Vagina (tissue), 2 donors: ENCODE measurements at regions not wholly inside any gene's neighbourhood (a gene's known extent, or its start where the extent isn't known, plus 50 kb on each side); places are given as distances from the start of the nearest gene placed in this dataset.

Experiments
- DNase-seq, 2 donors: peaks; one replicate each; pipeline ENCODE4 v3.0.0-alpha.2; 2017; ENCODE audit errors: extremely low spot score in 2 of 2
- H3K27ac ChIP-seq: fragments of 200-600 bp; sonication (generic); one replicate; pipeline ENCODE4 v1.5.1; 2019
- H3K27me3 ChIP-seq: fragments of 200-600 bp; sonication (generic); one replicate; pipeline ENCODE4 v1.5.1; 2019
- H3K36me3 ChIP-seq, 2 donors: fragments of 200-600 bp; sonication (generic); one replicate each; pipeline ENCODE4 v1.5.1; 2017 to 2019
- H3K4me1 ChIP-seq: fragments of 200-600 bp; sonication (generic); one replicate; pipeline ENCODE4 v1.5.1; 2019
- H3K4me3 ChIP-seq, 2 donors: fragments of 200-600 bp; sonication (generic); 1 replicate in 1 of 2; 2 replicates in 1 of 2; pipeline ENCODE4 v1.5.1; 2016 to 2019
- H3K9me3 ChIP-seq: fragments of 200-600 bp; sonication (generic); one replicate; pipeline ENCODE4 v1.5.1; 2019
- CTCF ChIP-seq, 3 experiments: fragments of 450-650 bp in 2 of 3; fragments of 200-600 bp in 1 of 3; sonication (generic) in 1 of 3; IDR thresholded peaks; one replicate each; pipeline ENCODE4 v1.5.1; 2017 to 2019; ENCODE audit warnings: antibody characterized with exemption in 3 of 3, mild to moderate bottlenecking in 2 of 3, moderate library complexity in 2 of 3
- POLR2A ChIP-seq, 2 donors: fragments of 450-650 bp; IDR thresholded peaks; one replicate each; pipeline ENCODE4 v1.6.1; 2017; ENCODE audit warnings: antibody characterized with exemption in 2 of 2, mild to moderate bottlenecking in 2 of 2, moderate library complexity in 2 of 2
- POLR2AphosphoS5 ChIP-seq, 2 donors: sonication (generic); formaldehyde crosslinking; IDR thresholded peaks; one replicate each; pipeline ENCODE4 v1.9.0; 2017; ENCODE audit warnings: antibody characterized with exemption in 2 of 2, mild to moderate bottlenecking in 2 of 2, low read depth in 1 of 2; ENCODE audit not compliant: insufficient read depth in 1 of 2
- intact Hi-C: fragments of 100-400 bp; cut with DNase I; formaldehyde crosslinking; loops from one replicate; pipeline ENCODE4 v1.15.1; 2023

DNA sequence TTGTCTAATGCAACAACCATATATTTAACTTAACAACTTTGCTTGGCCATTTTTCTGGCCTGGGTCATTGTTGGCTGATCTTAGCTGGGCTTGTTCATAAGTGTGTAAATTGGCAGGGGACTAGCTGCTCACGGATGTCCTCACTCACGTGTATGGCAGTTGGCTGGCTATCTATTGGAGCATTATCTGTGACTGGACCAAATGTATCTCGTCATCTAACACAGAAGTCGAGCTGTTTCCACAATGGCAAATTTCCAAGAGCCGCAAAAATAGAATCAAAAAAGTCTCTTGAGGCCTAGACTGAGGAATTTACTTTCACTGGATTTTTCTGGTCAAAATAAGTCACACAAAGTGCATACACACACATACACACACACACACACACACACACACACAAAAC lies 893.3 kb downstream of the FAM181B start:
- DNase-seq: no peak
- Histone ChIP-seq H3K4me3 (no peak overlapping the region), H3K27me3 (no peaks in the 10 kb centered on the region), H3K4me1 (no peaks in the 10 kb centered on the region), H3K36me3 (no peaks in the 10 kb centered on the region), H3K9me3 (no peaks in the 10 kb centered on the region), H3K27ac (no peak overlapping the region)
- intact Hi-C loops: no loop called here
- TF ChIP-seq POLR2AphosphoS5 (IDR thresholded peaks at IDR 0.05; ENCODE audit: insufficient read depth in 1 of 2, low read depth in 1 of 2) (no peak), POLR2A (IDR thresholded peaks at IDR 0.05) (no peak), CTCF (IDR thresholded peaks at IDR 0.05) (no peak)

GRCh38 chr11:81839976-81840375 lies 893.7 kb downstream of the FAM181B start:
- no peaks in the 10 kb centered on the region for H3K27me3 ChIP-seq
- no peak overlapping the region for H3K27ac ChIP-seq
- no peaks in the 10 kb centered on the region for H3K4me1 ChIP-seq
- no peak overlapping the region for H3K4me3 ChIP-seq
- TF ChIP-seq POLR2A (IDR thresholded peaks at IDR 0.05) (no peak), CTCF (IDR thresholded peaks at IDR 0.05) (no peak), POLR2AphosphoS5 (IDR thresholded peaks at IDR 0.05; ENCODE audit: insufficient read depth in 1 of 2, low read depth in 1 of 2) (no peak)
- no peaks in the 10 kb centered on the region for H3K36me3 ChIP-seq
- DNase-seq: no peak
- no peaks in the 10 kb centered on the region for H3K9me3 ChIP-seq
- intact Hi-C loops: no loop called here

- no peaks in the 10 kb centered on the region for H3K4me1 ChIP-seq
- H3K27me3 ChIP-seq: no peaks in the 10 kb centered on the region
- no peak overlapping the region for H3K4me3 ChIP-seq
- intact Hi-C loops: no loop called here
- TF ChIP-seq POLR2A (IDR thresholded peaks at IDR 0.05) (no peak), POLR2AphosphoS5 (IDR thresholded peaks at IDR 0.05; ENCODE audit: insufficient read depth in 1 of 2, low read depth in 1 of 2) (no peak), CTCF (IDR thresholded peaks at IDR 0.05) (no peak)
- H3K36me3 ChIP-seq: no peaks in the 10 kb centered on the region
- H3K27ac ChIP-seq: no peak overlapping the region
- no peak for DNase-seq
- no peaks in the 10 kb centered on the region for H3K9me3 ChIP-seq
Measured at GRCh38 chr11:81839016-81839415, 894.6 kb downstream of the FAM181B start.

GRCh38 chr11:81829976-81830375 lies 903.7 kb downstream of the FAM181B start:
- H3K9me3 ChIP-seq: no peaks in the 10 kb centered on the region
- no peak for TF ChIP-seq CTCF (IDR thresholded peaks at IDR 0.05)
- no peak for TF ChIP-seq POLR2AphosphoS5 (IDR thresholded peaks at IDR 0.05; ENCODE audit: insufficient read depth in 1 of 2, low read depth in 1 of 2)
- TF ChIP-seq POLR2A (IDR thresholded peaks at IDR 0.05): no peak
- intact Hi-C loops: no loop called here
- no peaks in the 10 kb centered on the region for H3K36me3 ChIP-seq
- no peaks in the 10 kb centered on the region for H3K27me3 ChIP-seq
- no peaks in the 10 kb centered on the region for H3K4me1 ChIP-seq
- no peak overlapping the region for H3K27ac ChIP-seq
- DNase-seq: no peak
- H3K4me3 ChIP-seq: no peak overlapping the region

- TF ChIP-seq POLR2AphosphoS5 (IDR thresholded peaks at IDR 0.05; ENCODE audit: insufficient read depth in 1 of 2, low read depth in 1 of 2): no peak
- no peak for TF ChIP-seq POLR2A (IDR thresholded peaks at IDR 0.05)
- TF ChIP-seq CTCF (IDR thresholded peaks at IDR 0.05): no peak
Measured at GRCh38 chr11:81825346-81825745, 908.3 kb downstream of the FAM181B start.

More at GRCh38 chr11:81825346-81825745, 908.3 kb downstream of the FAM181B start:
- Histone ChIP-seq H3K27me3 (no peaks in the 10 kb centered on the region), H3K4me1 (no peaks in the 10 kb centered on the region), H3K27ac (no peak overlapping the region), H3K4me3 (no peak overlapping the region), H3K9me3 (no peaks in the 10 kb centered on the region), H3K36me3 (no peaks in the 10 kb centered on the region)
- DNase-seq: no peak
- intact Hi-C loops: no loop called here
